ENCODE measurements at regions not wholly inside any gene's neighbourhood (a gene's known extent, or its start where the extent isn't known, plus 50 kb on each side); places are given as distances from the start of the nearest gene placed in this dataset.
A peak's percentile ranks its signal among the peaks of the same experiment; 100 is the strongest.

GRCh38 chr10:62619413-62619738, 185.1 kb upstream of the ADO start:
- no peak overlapping the region for H3K4me3 ChIP-seq
- no peak overlapping the region for H3K27ac ChIP-seq
- intact Hi-C loops (cut with DNase I) = no loop called here
- H3K9me3 ChIP-seq = no peaks in the 10 kb centered on the region
- TF ChIP-seq POLR2A (IDR thresholded peaks at IDR 0.05) (no peak), CTCF (IDR thresholded peaks at IDR 0.05) (no peak)
- H3K27me3 ChIP-seq = no peaks in the 10 kb centered on the region
- DNase-seq (no peak), ATAC-seq (peak in 2 of 4 donors; percentile 11 to 29)
- H3K36me3 ChIP-seq = no peaks in the 10 kb centered on the region
- H3K4me1 ChIP-seq = no peaks in the 10 kb centered on the region
- WGBS (ENCODE audit: insufficient coverage, low coverage, low lambda C conversion rate, missing lambda C conversion rate) = 60% methylated on average over 2 of the region's 2 CpGs

DNA sequence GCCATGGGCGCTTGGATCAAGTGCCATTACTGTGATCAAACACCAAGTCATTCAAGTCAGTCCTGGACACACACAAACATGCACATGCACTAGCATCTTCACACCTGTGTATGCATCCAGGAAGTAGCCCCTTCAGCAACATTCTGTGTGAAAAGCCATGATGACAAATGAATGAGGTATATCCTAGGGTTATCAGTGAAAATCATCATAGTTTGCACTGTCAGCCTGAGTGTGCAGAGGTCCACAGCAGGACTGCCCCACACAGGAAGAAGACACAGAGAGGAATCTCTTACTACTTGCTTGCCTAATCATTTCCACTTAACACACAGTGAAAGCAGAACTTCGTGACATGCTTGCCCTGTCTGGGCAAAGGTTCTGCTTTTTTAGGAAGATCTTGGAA, 184.0 kb upstream of the ADO start:
- Histone ChIP-seq H3K4me1 (no peaks in the 10 kb centered on the region), H3K27me3 (no peaks in the 10 kb centered on the region), H3K4me3 (no peak overlapping the region), H3K36me3 (no peaks in the 10 kb centered on the region), H3K27ac (no peak overlapping the region), H3K9me3 (no peaks in the 10 kb centered on the region)
- ATAC-seq (peak; percentile 60 to 70 (median 62)), DNase-seq (no peak)
- intact Hi-C loops (cut with DNase I) = no loop called here
- TF ChIP-seq POLR2A (IDR thresholded peaks at IDR 0.05) = no peak
- TF ChIP-seq CTCF (IDR thresholded peaks at IDR 0.05) = no peak
- WGBS (ENCODE audit: insufficient coverage, low coverage, low lambda C conversion rate, missing lambda C conversion rate) = 0% methylated on average over 1 of the region's 2 CpGs

DNA sequence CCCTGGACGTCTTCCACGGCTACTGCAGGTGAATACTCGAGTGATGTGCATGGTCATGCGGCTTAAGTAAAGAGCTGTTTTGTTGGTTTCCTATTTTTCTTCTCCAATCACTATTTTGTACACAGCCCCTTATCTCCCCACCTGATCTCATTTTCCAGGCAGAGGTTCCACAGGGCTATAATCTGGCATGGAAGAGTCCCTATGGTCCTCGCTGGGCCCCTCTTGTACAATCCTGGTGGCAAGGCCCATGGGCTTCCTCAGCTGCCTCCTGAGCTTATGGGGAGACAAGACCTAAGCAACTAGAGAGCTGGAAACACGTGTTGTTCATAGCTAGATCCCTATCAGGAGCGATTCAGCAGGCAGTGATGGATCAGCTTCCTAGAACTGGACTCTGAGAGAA, 181.3 kb upstream of the ADO start:
- H3K27ac ChIP-seq = no peak overlapping the region
- TF ChIP-seq CTCF (IDR thresholded peaks at IDR 0.05) (no peak), POLR2A (IDR thresholded peaks at IDR 0.05) (no peak)
- no peaks in the 10 kb centered on the region for H3K27me3 ChIP-seq
- H3K4me3 ChIP-seq = no peak overlapping the region
- 78% methylated on average over 6 of the region's 7 CpGs for WGBS (ENCODE audit: insufficient coverage, low coverage, low lambda C conversion rate, missing lambda C conversion rate)
- H3K36me3 ChIP-seq = no peaks in the 10 kb centered on the region
- ATAC-seq = no peak
- no peaks in the 10 kb centered on the region for H3K9me3 ChIP-seq
- no peak for DNase-seq
- H3K4me1 ChIP-seq = no peaks in the 10 kb centered on the region
- intact Hi-C loops (cut with DNase I) = no loop called here

GRCh38 chr10:62625484-62625883, 179.0 kb upstream of the ADO start:
- ATAC-seq (no peak), DNase-seq (no peak)
- no peak for TF ChIP-seq POLR2A (IDR thresholded peaks at IDR 0.05)
- no peak for TF ChIP-seq CTCF (IDR thresholded peaks at IDR 0.05)
- Histone ChIP-seq H3K9me3 (no peaks in the 10 kb centered on the region), H3K27ac (no peak overlapping the region), H3K4me3 (no peak overlapping the region), H3K27me3 (no peaks in the 10 kb centered on the region), H3K36me3 (no peaks in the 10 kb centered on the region), H3K4me1 (no peaks in the 10 kb centered on the region)
- intact Hi-C loops (cut with DNase I) = no loop called here
- WGBS (ENCODE audit: insufficient coverage, low coverage, low lambda C conversion rate, missing lambda C conversion rate) = 45% methylated on average over 2 of the region's 2 CpGs

DNA sequence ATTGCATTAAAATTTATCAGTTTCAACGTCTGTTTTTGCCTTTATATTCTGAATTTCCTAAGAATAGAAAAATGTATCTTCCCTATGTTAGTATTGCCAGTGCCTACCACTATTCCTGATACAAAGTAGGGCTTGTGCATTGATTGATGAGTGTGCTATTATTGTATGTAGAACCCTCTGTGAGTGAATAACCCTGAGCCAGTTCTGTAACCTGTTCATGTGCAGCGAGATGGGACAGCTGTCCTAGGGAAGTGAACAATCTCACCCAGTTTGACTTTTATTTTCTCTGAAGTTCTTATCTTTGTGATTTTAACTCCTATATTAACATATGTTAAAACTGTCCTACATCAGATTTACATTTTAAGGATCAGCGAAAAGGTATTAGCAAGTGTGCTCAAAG, 178.4 kb upstream of the ADO start:
- WGBS (ENCODE audit: insufficient coverage, low coverage, low lambda C conversion rate, missing lambda C conversion rate) = 63% methylated on average over 3 of the region's 3 CpGs
- TF ChIP-seq POLR2A (IDR thresholded peaks at IDR 0.05) (no peak), CTCF (IDR thresholded peaks at IDR 0.05) (no peak)
- Histone ChIP-seq H3K4me1 (no peaks in the 10 kb centered on the region), H3K27me3 (no peaks in the 10 kb centered on the region), H3K27ac (no peak overlapping the region), H3K4me3 (no peak overlapping the region), H3K36me3 (no peaks in the 10 kb centered on the region), H3K9me3 (no peaks in the 10 kb centered on the region)
- DNase-seq (no peak), ATAC-seq (no peak)
- intact Hi-C loops (cut with DNase I) = no loop called here

All from right lobe of liver (tissue), 6 donors.